Liver (tissue), 8 donors: ENCODE measurements at regions not wholly inside any gene's neighbourhood (a gene's known extent, or its start where the extent isn't known, plus 50 kb on each side); places are given as distances from the start of the nearest gene placed in this dataset.

Experiments
- DNase-seq: peaks from one replicate; pipeline ENCODE4 v3.0.0-alpha.2; 2017; ENCODE audit warnings: low spot score
- H3K27ac ChIP-seq, 2 donors: one replicate each; pipeline ENCODE4 v1.7.0; 2013; ENCODE audit warnings: inconsistent platforms in 2 of 2, low read length in 2 of 2, control low read depth in 1 of 2, low read depth in 1 of 2, mild to moderate bottlenecking in 1 of 2
- H3K27me3 ChIP-seq, 4 donors: one replicate each; pipeline versions ENCODE4 v1.6.1 to v1.7.0; 2013; ENCODE audit warnings: low read length in 3 of 4, inconsistent platforms in 1 of 4, mild to moderate bottlenecking in 1 of 4, moderate library complexity in 1 of 4; ENCODE audit not compliant: control insufficient read depth in 4 of 4, insufficient read depth in 4 of 4
- H3K36me3 ChIP-seq, 4 donors: one replicate each; pipeline versions ENCODE4 v1.6.1 to v1.7.0; 2013; ENCODE audit warnings: low read length in 3 of 4, mild to moderate bottlenecking in 3 of 4, low read depth in 1 of 4, moderate library complexity in 1 of 4; ENCODE audit not compliant: control insufficient read depth in 4 of 4, insufficient read depth in 3 of 4
- H3K4me1 ChIP-seq, 4 donors: one replicate each; pipeline versions ENCODE4 v1.6.1 to v1.7.0; 2013; ENCODE audit warnings: low read length in 3 of 4, mild to moderate bottlenecking in 3 of 4, moderate library complexity in 1 of 4; ENCODE audit not compliant: control insufficient read depth in 4 of 4, insufficient read depth in 4 of 4
- H3K4me3 ChIP-seq, 3 donors: one replicate each; pipeline versions ENCODE4 v1.6.1 to v1.7.0; 2013; ENCODE audit warnings: low read length in 3 of 3, control low read depth in 1 of 3, low read depth in 1 of 3, mild to moderate bottlenecking in 1 of 3
- H3K9ac ChIP-seq, 2 donors: one replicate each; pipeline ENCODE4 v1.7.0; 2013; ENCODE audit warnings: low read length in 2 of 2, mild to moderate bottlenecking in 2 of 2, moderate library complexity in 2 of 2, control low read depth in 1 of 2, low read depth in 1 of 2
- H3K9me3 ChIP-seq, 4 donors: one replicate each; pipeline versions ENCODE4 v1.6.1 to v1.7.0; 2013; ENCODE audit warnings: low read length in 3 of 4; ENCODE audit not compliant: control insufficient read depth in 4 of 4
- CTCF ChIP-seq: fragments of 150-350 bp; IDR thresholded peaks from 2 replicates; pipeline ENCODE4 v1.5.1; 2017; ENCODE audit warnings: improper control_type of control experiment, low read depth, low read length; ENCODE audit not compliant: missing input control
- FOXA1 ChIP-seq: IDR thresholded peaks from 2 replicates; pipeline ENCODE4 v1.6.1; 2016; ENCODE audit warnings: antibody characterized with exemption
- FOXA2 ChIP-seq: IDR thresholded peaks from 2 replicates; pipeline ENCODE4 v1.6.1; 2016; ENCODE audit warnings: antibody characterized with exemption
- GABPA ChIP-seq, 2 donors: IDR thresholded peaks in 1 of 2; conservative IDR thresholded peaks in 1 of 2; 2 replicates each; pipeline ENCODE4 v1.6.1; 2016; ENCODE audit warnings: antibody characterized with exemption in 2 of 2, mild to moderate bottlenecking in 1 of 2, moderate library complexity in 1 of 2
- HNF4A ChIP-seq, 2 donors: conservative IDR thresholded peaks; 2 replicates each; pipeline ENCODE4 v1.6.1; 2016; ENCODE audit warnings: antibody characterized with exemption in 2 of 2, mild to moderate bottlenecking in 2 of 2
- JUND ChIP-seq, 2 donors: IDR thresholded peaks; 2 replicates each; pipeline ENCODE4 v1.6.1; 2016; ENCODE audit warnings: antibody characterized with exemption in 2 of 2
- MAX ChIP-seq: IDR thresholded peaks from 2 replicates; pipeline ENCODE4 v1.6.1; 2016; ENCODE audit warnings: antibody characterized with exemption
- NR2F2 ChIP-seq: IDR thresholded peaks from 2 replicates; pipeline ENCODE4 v1.6.1; 2016; ENCODE audit warnings: antibody characterized with exemption
- RAD21 ChIP-seq, 2 donors: IDR thresholded peaks; 2 replicates each; pipeline ENCODE4 v1.6.1; 2016; ENCODE audit warnings: antibody characterized with exemption in 2 of 2, mild to moderate bottlenecking in 2 of 2
- RXRA ChIP-seq, 2 donors: IDR thresholded peaks; 2 replicates each; pipeline ENCODE4 v1.6.1; 2017 to 2018; ENCODE audit warnings: antibody characterized with exemption in 2 of 2, mild to moderate bottlenecking in 1 of 2
- SP1 ChIP-seq: IDR thresholded peaks from 2 replicates; pipeline ENCODE4 v1.6.1; 2018; ENCODE audit warnings: antibody characterized with exemption, mild to moderate bottlenecking
- YY1 ChIP-seq: IDR thresholded peaks from 2 replicates; pipeline ENCODE4 v1.6.1; 2016; ENCODE audit warnings: antibody characterized with exemption, mild to moderate bottlenecking
- WGBS: extraction: QIAGEN DNeasy Blood & Tissue Kit; methylation state at CpG from one replicate; pipeline ENCODE4 v1.1.7; 2013; 5-methylcytosine and 5-hydroxymethylcytosine counted together
- TF ChIP-seq, protein P1 (sequence below): IDR thresholded peaks from 2 replicates; pipeline ENCODE4 v1.6.1; 2016; ENCODE audit warnings: antibody characterized with exemption
- TF ChIP-seq, protein P2 (sequence below): IDR thresholded peaks from 2 replicates; pipeline ENCODE4 v1.6.1; 2016; ENCODE audit warnings: antibody characterized with exemption, mild to moderate bottlenecking
- TF ChIP-seq, protein P3 (sequence below): IDR thresholded peaks from 2 replicates; pipeline ENCODE4 v1.6.1; 2016; ENCODE audit warnings: antibody characterized with exemption
- donor health status: healthy.
- donor health status: healthy.
- donor health status: healthy.
- donor health status: healthy.
- donor health status: healthy.

DNA sequence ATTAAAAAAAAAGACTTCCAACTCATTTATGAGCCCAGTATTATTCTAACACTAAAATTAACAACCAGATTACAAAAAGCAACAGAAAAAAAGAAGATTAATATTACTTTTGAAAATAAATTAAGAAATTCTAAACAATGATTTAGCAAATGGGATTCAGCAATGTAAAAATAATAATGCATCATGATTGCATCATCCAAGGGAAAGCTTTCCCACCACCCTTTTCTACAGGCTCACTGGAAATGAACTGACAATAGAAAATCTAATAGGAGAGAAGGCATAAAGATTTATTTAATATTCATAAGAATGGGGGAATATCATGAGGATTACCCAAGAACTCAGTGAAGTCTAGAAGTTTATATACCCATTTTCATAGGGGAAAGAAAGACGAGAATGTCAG lies 1671.9 kb downstream of the NCAM2 start:
- H3K9ac ChIP-seq = no peak overlapping the region
- no peaks in the 10 kb centered on the region for H3K9me3 ChIP-seq
- H3K4me3 ChIP-seq = no peak overlapping the region
- no peak overlapping the region for H3K27ac ChIP-seq
- 65% methylated on average over 1 of the region's 1 CpG for WGBS
- no peaks in the 10 kb centered on the region for H3K27me3 ChIP-seq
- TF ChIP-seq, protein P1, sequence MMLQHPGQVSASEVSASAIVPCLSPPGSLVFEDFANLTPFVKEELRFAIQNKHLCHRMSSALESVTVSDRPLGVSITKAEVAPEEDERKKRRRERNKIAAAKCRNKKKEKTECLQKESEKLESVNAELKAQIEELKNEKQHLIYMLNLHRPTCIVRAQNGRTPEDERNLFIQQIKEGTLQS = no peak
- TF ChIP-seq FOXA1 (no peak), NR2F2 (no peak), FOXA2 (no peak), SP1 (no peak), GABPA (IDR thresholded peaks at IDR 0.05 in 1 of 2, conservative IDR thresholded peaks at IDR 0.05 in 1 of 2) (no peak), MAX (no peak), RAD21 (IDR thresholded peaks at IDR 0.05) (no peak), RXRA (IDR thresholded peaks at IDR 0.05) (no peak), JUND (IDR thresholded peaks at IDR 0.05) (no peak), CTCF (no peak), HNF4A (conservative IDR thresholded peaks at IDR 0.05) (no peak)
- TF ChIP-seq, protein P2, sequence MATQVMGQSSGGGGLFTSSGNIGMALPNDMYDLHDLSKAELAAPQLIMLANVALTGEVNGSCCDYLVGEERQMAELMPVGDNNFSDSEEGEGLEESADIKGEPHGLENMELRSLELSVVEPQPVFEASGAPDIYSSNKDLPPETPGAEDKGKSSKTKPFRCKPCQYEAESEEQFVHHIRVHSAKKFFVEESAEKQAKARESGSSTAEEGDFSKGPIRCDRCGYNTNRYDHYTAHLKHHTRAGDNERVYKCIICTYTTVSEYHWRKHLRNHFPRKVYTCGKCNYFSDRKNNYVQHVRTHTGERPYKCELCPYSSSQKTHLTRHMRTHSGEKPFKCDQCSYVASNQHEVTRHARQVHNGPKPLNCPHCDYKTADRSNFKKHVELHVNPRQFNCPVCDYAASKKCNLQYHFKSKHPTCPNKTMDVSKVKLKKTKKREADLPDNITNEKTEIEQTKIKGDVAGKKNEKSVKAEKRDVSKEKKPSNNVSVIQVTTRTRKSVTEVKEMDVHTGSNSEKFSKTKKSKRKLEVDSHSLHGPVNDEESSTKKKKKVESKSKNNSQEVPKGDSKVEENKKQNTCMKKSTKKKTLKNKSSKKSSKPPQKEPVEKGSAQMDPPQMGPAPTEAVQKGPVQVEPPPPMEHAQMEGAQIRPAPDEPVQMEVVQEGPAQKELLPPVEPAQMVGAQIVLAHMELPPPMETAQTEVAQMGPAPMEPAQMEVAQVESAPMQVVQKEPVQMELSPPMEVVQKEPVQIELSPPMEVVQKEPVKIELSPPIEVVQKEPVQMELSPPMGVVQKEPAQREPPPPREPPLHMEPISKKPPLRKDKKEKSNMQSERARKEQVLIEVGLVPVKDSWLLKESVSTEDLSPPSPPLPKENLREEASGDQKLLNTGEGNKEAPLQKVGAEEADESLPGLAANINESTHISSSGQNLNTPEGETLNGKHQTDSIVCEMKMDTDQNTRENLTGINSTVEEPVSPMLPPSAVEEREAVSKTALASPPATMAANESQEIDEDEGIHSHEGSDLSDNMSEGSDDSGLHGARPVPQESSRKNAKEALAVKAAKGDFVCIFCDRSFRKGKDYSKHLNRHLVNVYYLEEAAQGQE = no peak
- TF ChIP-seq, protein P3, sequence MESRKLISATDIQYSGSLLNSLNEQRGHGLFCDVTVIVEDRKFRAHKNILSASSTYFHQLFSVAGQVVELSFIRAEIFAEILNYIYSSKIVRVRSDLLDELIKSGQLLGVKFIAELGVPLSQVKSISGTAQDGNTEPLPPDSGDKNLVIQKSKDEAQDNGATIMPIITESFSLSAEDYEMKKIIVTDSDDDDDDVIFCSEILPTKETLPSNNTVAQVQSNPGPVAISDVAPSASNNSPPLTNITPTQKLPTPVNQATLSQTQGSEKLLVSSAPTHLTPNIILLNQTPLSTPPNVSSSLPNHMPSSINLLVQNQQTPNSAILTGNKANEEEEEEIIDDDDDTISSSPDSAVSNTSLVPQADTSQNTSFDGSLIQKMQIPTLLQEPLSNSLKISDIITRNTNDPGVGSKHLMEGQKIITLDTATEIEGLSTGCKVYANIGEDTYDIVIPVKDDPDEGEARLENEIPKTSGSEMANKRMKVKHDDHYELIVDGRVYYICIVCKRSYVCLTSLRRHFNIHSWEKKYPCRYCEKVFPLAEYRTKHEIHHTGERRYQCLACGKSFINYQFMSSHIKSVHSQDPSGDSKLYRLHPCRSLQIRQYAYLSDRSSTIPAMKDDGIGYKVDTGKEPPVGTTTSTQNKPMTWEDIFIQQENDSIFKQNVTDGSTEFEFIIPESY = no peak
- no peaks in the 10 kb centered on the region for H3K36me3 ChIP-seq
- no peak for DNase-seq
- H3K4me1 ChIP-seq = no peaks in the 10 kb centered on the region

- H3K4me1 ChIP-seq = no peaks in the 10 kb centered on the region
- no peaks in the 10 kb centered on the region for H3K27me3 ChIP-seq
- H3K9ac ChIP-seq = no peak overlapping the region
- no peak overlapping the region for H3K27ac ChIP-seq
- no peak overlapping the region for H3K4me3 ChIP-seq
- DNase-seq = no peak
- H3K36me3 ChIP-seq = no peaks in the 10 kb centered on the region
- WGBS = 84% methylated on average over 10 of the region's 10 CpGs
- H3K9me3 ChIP-seq = no peaks in the 10 kb centered on the region
- TF ChIP-seq HNF4A (conservative IDR thresholded peaks at IDR 0.05) = no peak
- TF ChIP-seq FOXA2 = no peak
- no peak for TF ChIP-seq MAX
- no peak for TF ChIP-seq SP1
- no peak for TF ChIP-seq NR2F2
- TF ChIP-seq, protein P2 = no peak
- no peak for TF ChIP-seq GABPA (IDR thresholded peaks at IDR 0.05 in 1 of 2, conservative IDR thresholded peaks at IDR 0.05 in 1 of 2)
- no peak for TF ChIP-seq FOXA1
- no peak for TF ChIP-seq YY1
- no peak for TF ChIP-seq RAD21 (IDR thresholded peaks at IDR 0.05)
- TF ChIP-seq CTCF = no peak
- no peak for TF ChIP-seq RXRA (IDR thresholded peaks at IDR 0.05)
- TF ChIP-seq JUND (IDR thresholded peaks at IDR 0.05) = no peak
These were observed 1681.0 kb downstream of the NCAM2 start for GRCh38 chr21:22679207-22679606.
